Erythroblast (primary cell): ENCODE measurements at regions not wholly inside any gene's neighbourhood (a gene's known extent, or its start where the extent isn't known, plus 50 kb on each side); places are given as distances from the start of the nearest gene placed in this dataset.
"Not testable (repeated sequence)": the region's sequence is repeated elsewhere in the genome, so short reads cannot be mapped to it uniquely, and the experiment has no call there.

ENCODE experiments used
- DNase-seq, 2 experiments: peaks; one replicate each; lab custom pipeline; 2025; lab: John Stamatoyannopoulos, UW
- GATA1 ChIP-seq: IDR thresholded peaks from 2 replicates; pipeline ENCODE4 v1.6.1; 2011; ENCODE audit warnings: low read depth, mild to moderate bottlenecking, control low read depth, low read length, moderate library complexity
- POLR2A ChIP-seq: IDR thresholded peaks from 2 replicates; pipeline ENCODE4 v1.6.1; 2011; ENCODE audit warnings: mild to moderate bottlenecking, low read length

DNA sequence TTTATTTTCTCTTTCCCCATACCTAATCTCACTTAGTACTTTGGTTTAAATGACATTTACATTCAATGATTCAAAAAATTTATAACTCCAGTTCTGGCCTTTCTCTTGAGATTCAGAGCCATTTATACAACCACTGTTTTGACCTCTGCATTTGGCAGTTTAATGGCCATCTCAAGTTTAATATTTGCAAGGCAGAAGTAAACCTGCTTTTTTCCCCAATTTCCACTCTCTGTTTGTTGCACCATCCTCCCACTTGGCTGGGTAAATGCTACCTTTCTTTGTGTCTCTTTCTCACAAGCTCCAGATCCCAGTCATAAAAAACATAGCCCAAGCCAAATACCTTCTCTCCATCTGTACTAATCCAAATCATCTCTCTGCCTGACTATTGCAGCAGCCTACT is 315.2 kb upstream of the MTPN start:
- DNase-seq, result no peak
- TF ChIP-seq GATA1 (no peak), POLR2A (no peak)

DNA sequence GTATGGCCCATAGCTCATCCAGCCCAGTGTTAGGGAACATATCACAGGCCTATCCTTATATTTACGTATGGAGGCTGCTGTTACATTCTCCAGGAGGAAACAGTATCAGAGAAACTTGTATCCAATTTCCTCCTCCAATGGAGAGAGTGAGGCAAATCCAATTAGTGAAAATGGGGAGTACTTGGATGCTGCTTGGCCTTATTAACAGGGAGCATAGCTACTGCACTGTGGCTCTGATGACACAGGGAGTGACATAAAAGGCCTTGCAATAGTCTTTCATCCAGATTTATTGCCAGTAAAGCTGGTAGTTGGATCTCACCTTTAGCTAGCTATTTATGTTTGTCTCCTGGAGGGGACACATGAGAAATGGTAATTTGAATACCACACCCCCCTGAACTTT is 313.2 kb upstream of the MTPN start:
- TF ChIP-seq GATA1 (no peak), POLR2A (no peak)
- DNase-seq, result no peak

DNA sequence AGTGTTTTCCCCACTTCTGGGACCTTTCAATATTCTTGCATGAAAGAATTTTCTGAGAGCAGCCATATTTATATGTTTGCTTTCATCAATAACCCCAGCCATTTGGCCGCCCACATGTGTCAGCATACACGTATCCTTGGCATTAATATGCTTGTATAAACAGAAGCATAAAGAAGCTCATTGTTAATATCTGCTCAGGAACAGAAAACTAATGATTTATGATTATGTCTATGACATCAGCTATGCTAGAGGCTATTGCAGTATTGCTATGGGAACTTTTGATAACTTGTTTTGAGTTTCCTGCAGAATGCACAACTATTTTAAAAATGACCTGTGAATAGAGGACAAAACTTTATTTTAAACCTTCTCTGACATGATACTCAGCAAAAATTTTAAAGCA is 300.9 kb upstream of the MTPN start:
- TF ChIP-seq POLR2A (no peak), GATA1 (no peak)
- no peak for DNase-seq

DNA sequence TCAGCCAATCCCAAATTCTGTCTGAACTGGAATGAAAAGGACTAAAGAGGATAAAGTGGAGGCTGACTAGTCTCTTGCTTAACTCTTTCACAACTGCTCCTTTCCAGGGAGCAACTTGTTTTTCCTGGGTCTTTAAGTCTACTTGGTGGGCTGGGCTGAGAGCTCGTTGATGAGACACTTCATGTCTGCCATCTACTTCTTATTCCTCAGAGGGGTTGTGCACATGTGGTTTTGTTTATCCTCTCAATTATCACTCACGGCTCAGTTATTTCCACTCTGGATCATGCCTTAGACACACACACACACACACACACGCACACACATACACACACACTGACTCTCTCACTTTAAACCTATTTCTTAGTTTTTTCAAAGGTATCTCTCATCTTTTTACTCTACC is 298.6 kb upstream of the MTPN start:
- TF ChIP-seq GATA1 (no peak), POLR2A (no peak)
- DNase-seq, result no peak

DNA sequence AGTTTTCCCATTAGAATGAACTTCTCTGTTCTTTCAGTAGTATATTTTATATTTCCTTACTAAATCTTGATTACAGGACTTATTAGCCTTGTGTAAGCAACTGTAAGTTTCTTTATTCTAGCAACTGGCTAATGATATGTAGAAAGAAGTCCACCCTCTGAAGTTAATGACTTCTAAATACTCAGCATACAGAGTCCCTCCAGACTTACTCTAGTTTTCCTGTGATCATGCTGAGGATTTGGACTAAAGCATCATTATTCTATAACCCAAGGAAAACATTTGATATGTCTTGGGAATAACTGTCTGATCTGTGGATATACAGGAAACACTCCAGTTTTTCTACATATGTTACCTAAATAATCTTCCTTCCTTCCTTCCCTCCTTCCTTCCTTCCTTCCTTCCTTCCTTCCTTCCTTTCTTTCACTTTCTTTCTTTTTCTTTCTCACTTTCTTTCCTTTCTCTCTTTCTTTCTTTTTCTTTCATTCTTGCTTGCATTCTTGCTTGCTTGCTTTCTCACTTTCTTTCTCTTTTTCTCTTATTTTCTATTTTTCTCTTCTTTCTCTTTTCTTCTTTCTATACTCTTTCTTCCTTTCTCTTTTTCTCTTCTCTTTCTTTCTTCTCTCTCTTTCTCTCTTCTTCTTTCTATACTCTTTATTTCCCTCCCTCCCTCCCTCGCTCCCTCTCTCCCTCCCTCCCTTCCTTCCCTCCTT is 297.6 kb upstream of the MTPN start:
- no peak for DNase-seq
- TF ChIP-seq POLR2A (no peak), GATA1 (no peak)

DNA sequence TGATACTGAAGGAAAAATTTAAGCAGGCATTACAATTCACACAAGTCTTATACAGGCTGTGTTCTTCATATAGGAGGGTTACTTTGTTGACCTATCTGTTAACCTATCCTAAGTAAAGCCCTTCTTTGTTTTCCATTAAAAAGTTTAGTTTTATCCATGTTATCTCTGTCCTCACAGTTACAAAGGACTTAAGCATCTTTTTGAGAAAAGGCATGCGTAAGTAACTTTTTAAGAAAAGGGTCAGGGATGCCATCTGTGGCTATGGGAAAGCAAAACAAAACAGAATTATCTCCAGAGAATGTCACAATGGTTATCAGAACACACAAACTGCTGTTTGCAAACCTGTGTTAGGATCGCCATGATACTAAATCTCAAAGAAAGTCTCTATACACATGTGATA is 295.8 kb upstream of the MTPN start:
- DNase-seq, result no peak
- TF ChIP-seq POLR2A, result no peak
- TF ChIP-seq GATA1, result no peak

DNA sequence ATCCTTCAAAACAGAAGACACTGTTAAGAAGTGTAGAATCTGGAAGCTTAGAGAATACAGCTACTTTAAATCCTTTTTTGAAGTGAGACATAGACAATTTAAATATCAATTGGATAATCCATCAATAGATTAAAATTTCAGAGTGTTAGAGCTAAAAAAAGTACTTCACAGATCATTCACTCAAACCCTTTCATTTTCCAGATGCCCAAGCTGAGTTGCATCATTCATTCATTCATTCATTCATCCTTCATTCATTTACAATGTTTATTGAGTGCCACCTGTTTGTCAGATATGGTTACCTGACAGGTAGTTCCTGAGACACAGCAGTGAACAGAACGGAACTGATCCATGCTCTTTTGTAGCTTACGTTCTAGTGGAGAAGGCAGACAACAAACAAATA is 290.7 kb upstream of the MTPN start:
- DNase-seq, result no peak
- TF ChIP-seq POLR2A (no peak), GATA1 (no peak)

DNA sequence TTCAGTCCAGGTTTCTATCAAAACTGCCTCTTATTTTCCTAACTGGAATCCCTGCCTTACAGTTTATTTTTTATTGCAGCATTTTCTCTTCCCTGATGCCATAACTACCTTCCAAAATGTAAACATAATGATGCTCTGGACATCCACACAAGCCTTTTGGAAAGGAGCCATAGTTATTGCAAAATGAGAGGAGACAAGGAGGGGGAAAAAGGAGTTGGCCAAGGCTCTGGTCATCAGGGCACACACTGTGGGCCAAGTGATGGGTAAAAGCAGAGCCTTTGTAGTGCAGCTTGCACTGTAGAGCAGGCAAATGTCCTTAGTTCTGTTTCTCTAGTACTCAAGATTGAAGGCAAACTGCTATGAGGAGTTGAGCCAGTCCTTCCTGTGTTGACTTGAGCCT is 289.3 kb upstream of the MTPN start:
- TF ChIP-seq POLR2A (no peak), GATA1 (no peak)

DNA sequence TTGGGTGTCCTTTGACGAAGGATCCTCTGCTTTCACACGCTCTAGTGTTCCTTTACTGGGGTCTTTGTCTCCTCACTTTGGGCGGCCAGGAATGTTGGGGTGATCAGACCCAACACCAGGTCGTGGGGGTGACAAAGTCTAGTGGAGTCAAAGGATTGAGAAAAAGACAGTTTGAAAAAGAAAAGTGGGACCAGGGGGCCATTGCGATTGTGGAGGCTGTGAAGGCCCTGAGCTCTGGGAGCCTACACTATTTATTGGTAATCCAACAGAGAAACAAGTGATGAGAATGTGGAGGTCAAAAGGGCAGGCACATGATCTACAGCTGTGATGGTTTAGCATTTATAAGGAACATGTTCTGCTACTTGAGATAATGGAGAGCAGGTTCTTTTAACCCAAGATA is 287.1 kb upstream of the MTPN start:
- not testable (repeated sequence) for DNase-seq

More for the DNA sequence above, 289.3 kb upstream of the MTPN start:
- DNase-seq, result no peak

DNA sequence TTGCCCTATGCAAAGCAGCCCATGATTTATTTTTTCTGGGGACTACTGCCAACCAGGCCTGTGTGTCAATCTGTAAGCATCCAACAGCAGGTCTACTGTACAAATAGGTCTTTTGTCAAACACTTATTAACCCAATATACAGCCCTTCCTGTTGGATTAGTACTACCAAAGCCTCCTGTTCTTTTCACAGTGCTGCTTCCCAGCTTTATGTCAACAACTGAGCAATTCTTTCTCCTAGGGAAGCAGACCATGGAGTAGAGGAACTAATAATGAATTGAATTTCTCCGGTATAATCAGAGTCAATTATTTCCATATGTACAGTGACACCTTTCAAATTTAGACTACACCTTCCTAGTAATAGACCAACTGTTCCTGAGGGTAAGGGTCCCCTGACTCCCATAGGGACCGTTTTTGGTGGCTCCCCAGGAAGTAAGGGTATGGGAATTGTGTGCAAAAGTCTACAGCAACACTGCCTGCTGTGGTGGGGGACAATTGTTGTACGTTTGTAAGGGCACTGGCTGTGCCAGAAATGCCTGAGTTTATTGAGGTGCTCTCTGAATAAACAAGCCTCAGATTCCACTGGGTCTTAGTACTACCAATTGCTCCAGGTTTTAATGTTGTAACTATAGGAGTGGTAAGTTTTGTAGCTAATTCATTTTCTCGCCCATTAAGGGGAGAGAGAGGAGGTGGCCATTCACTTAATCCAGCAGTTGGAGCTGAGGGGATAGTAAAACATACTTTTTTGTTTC is 286.1 kb upstream of the MTPN start:
- DNase-seq, result not testable (repeated sequence)

DNA sequence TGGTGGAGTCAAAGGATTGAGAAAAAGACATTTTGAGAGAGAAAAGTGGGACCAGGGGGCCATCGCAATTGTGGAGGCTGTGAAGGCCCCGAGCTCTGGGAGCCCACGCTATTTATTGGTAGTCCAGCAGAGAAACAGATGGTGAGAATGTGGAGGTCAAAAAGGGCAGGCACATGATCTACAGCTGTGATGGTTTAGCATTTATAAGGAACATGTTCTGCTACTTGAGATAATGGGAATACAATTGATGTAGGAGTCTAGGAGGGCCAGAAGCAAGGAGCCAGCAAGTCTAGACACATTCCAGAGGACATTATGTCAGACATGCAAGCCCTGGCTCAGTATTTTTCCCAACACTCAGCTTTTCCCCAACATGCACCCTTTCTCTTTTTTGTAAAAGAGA is 283.4 kb upstream of the MTPN start:
- DNase-seq, result not testable (repeated sequence)

DNA sequence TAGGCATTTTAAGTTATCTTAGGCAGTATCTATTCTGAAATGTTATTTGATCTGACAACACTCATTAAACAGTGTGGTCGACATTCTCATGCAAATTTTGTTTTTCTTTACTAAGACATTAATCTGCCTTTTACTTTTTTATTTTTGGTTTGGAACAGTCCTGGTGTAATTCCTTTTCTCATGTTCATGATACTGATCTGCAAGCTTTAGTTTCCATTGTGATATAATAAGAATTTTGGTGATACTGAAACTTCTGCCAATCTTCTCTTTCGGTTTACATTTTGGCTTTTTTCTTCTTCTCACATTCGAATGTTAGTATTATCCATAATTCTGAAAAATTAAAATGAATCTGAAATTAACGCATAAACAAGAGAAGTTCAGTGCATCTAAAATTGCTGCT is 281.9 kb upstream of the MTPN start:
- DNase-seq, result no peak
- no peak for TF ChIP-seq GATA1

DNA sequence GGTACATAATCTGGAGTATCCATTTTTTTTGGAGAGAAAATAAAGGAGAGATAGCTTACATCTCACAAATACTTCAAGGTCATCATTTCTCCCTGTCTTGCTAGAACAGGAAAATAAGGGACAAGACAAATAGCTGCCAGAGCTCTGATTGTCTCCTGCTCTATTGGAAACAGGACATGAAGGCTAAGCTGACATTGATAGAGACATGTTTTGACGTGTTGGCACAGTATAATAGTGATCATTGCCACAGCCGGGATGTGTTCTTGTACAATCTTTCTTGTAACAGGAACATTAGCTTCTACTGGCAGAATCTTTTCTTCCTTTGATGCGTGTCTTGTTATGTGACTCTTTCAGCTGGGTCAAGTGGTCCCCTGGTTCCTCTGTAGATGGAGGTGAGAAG is 279.3 kb upstream of the MTPN start:
- no peak for DNase-seq
- no peak for TF ChIP-seq POLR2A
- TF ChIP-seq GATA1, result no peak

DNA sequence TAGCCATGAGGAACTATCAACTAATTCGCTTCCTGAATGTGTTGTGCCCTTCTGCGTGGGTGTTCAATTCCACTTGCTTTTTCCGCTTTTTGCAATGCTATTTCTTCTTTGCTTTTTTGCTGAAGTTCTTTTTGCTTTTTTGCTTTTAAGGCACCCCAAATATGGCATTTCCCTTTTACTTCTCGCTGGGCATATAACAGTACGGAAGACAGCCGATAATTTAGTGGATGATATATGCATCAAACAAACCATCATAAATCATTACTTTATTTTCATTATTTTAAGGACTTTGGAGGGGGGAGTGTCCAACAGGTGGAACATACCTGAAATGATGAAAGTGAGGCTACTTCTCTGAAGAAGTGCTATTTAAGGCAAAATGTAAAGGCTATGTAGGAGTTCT is 277.0 kb upstream of the MTPN start:
- TF ChIP-seq POLR2A (no peak), GATA1 (no peak)
- no peak for DNase-seq

DNA sequence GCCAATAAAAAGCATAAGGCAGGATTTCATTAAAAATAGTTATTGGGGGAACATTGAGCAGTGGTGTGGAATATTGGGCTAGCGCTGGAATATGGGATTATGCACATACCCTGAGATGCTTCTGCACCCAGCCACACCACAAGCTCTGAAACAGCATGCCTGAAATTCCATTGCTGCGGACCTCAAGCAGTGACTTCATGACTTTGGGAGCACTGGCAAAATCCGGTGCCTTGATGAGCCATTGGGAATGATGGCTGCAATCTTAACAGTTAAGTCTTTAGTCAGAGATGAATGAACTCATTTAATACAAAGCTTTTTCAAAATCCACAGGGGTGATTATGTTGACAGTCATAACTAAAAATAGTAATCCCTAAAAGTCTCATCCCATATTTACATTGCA is 274.7 kb upstream of the MTPN start:
- DNase-seq, result no peak
- TF ChIP-seq POLR2A, result no peak
- TF ChIP-seq GATA1, result no peak

DNA sequence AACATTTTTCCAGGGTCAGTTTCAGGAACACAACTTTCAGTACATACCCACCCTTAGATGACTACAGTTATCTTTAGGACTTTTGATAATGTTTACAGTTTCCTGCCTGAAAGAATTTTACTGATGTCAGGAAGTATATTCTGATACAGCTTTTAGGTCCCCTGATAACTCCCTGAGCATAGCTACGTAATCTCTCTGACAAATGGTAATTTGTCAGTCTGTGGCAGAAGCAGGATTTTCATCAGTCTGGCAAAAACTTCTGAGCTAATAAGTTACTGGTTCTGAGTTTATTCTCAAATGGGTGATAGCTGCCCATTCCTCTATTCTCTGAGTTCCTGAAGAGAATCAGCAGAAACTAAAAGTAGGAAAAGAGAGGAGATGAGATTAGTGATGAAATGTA is 270.1 kb upstream of the MTPN start:
- TF ChIP-seq GATA1 (no peak), POLR2A (no peak)

More for the DNA sequence above, 270.1 kb upstream of the MTPN start:
- no peak for DNase-seq
